ENCODE measurements at regions not wholly inside any gene's neighbourhood (a gene's known extent, or its start where the extent isn't known, plus 50 kb on each side); places are given as distances from the start of the nearest gene placed in this dataset.

GRCh38 chr1:191869790-191870312, 288.4 kb upstream of the RGS18 start:
- TF ChIP-seq CTCF (IDR thresholded peaks at IDR 0.05; ENCODE audit: low read depth, low read length) (no peak), EZH2phosphoT487 (IDR thresholded peaks at IDR 0.05; ENCODE audit: low read depth) (no peak)
